Central memory CD8-positive, alpha-beta T cell (primary cell): ENCODE measurements at regions not wholly inside any gene's neighbourhood (a gene's known extent, or its start where the extent isn't known, plus 50 kb on each side); places are given as distances from the start of the nearest gene placed in this dataset.

Experiments used
- ATAC-seq: fragments of 150-1000 bp; cut with Tn5 transposase; replicated peaks from 2 replicates; pipeline ENCODE4 v1.10.0; 2022; ENCODE audit warnings: mild to moderate bottlenecking, moderate FRiP score, moderate number of reproducible peaks; ENCODE audit not compliant: poor library complexity, severe bottlenecking; ENCODE audit errors: extremely low read depth
- DNase-seq, 2 donors: peaks; one replicate each; pipeline ENCODE4 v3.0.0; 2021; ENCODE audit warnings: low spot score in 2 of 2
- H3K27ac Mint-ChIP-seq: one replicate; pipeline ENCODE4 v1.8.0; 2022; ENCODE audit warnings: low read depth, mild to moderate bottlenecking, moderate library complexity, mixed read lengths
- H3K27me3 Mint-ChIP-seq: one replicate; pipeline ENCODE4 v1.8.0; 2022; ENCODE audit warnings: mixed read lengths
- H3K36me3 Mint-ChIP-seq: one replicate; pipeline ENCODE4 v1.8.0; 2022; ENCODE audit warnings: mild to moderate bottlenecking, moderate library complexity, mixed read lengths; ENCODE audit not compliant: insufficient read depth
- H3K4me1 Mint-ChIP-seq: one replicate; pipeline ENCODE4 v1.8.0; 2022; ENCODE audit warnings: mixed read lengths
- H3K4me3 Mint-ChIP-seq: one replicate; pipeline ENCODE4 v1.8.0; 2022; ENCODE audit warnings: mild to moderate bottlenecking, moderate library complexity, mixed read lengths
- H3K9me3 Mint-ChIP-seq: one replicate; pipeline ENCODE4 v1.8.0; 2022; ENCODE audit warnings: mixed read lengths

DNA sequence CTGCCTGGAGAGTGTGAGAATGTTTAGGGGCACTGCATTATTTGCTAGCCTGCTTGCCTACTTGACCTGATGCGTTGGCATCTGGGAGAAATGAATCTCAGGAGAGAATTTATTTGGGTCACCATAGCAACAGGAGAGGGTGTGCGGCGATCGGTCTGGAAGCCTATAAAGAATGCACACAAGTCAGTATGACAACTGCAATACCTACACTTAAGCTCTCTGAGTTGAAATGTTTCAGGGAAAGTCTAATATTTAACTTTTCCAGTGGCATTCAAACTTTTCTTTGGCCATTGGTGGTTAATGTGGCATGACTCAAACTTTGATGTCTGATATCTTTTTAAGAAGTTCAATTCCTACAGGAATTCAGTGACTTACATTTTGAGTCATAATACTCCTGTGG lies 205.1 kb downstream of the NEDD1 start:
- H3K27me3 Mint-ChIP-seq, result peaks cover 14% of the 10 kb centered on the region
- DNase-seq, result no peak
- H3K4me3 Mint-ChIP-seq, result no peak overlapping the region
- no peak overlapping the region for H3K27ac Mint-ChIP-seq
- H3K36me3 Mint-ChIP-seq, result no peaks in the 10 kb centered on the region
- H3K4me1 Mint-ChIP-seq, result no peaks in the 10 kb centered on the region
- no peak for ATAC-seq
- peaks cover 2% of the 10 kb centered on the region for H3K9me3 Mint-ChIP-seq

DNA sequence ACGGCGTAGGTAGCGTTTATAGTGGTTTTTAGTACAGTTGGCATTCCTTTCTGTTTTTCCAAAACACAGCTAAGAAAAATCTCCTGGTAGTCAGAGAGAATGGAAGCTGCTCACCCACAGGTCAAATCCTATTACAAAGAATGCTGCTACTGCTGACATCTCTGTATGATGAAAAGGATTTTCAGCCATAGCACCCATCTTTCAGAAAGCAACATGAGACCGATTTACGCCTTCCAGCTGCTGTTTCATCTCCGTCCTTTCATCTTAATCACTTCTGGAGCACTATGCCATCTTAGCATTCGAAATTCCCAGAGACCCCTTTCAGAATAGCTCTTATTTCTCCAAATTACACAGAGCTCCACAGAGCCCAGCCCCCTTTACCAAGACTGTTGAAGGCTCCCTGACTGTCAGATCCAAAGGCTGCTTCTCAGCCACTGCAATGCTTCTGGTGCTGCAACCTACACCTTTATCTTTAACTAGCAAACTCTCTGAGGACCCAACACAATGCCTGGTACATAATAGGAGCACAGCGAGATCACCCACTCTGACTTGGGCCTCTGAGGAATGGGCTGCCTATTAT lies 211.8 kb downstream of the NEDD1 start:
- no peak for ATAC-seq
- DNase-seq, result no peak
- Mint-ChIP-seq H3K4me3 (no peak overlapping the region), H3K27ac (no peak overlapping the region), H3K4me1 (no peaks in the 10 kb centered on the region), H3K27me3 (no peaks in the 10 kb centered on the region), H3K36me3 (no peaks in the 10 kb centered on the region), H3K9me3 (no peaks in the 10 kb centered on the region)

DNA sequence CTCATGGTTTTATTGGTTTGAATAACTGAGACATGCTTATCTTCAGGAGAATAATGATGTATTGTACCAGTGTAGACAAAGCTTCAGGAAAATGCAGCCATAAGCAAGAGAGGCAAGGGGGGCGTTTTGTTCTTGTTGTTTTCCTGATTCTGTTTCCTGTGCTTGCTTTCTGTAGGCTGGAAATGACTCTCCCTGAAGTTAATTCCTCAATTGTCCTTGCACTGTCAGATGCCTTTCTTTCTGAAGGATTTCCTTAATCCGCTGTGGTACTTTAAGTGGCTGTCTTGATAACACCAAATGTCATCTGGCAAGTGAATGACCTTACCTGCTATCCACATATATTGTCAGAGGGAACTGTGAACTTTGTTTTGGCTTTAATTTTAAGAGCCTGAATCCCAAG lies 220.0 kb downstream of the NEDD1 start:
- no peak for ATAC-seq
- H3K27me3 Mint-ChIP-seq, result no peaks in the 10 kb centered on the region
- H3K27ac Mint-ChIP-seq, result no peak overlapping the region
- no peak for DNase-seq
- H3K4me1 Mint-ChIP-seq, result no peaks in the 10 kb centered on the region
- no peaks in the 10 kb centered on the region for H3K9me3 Mint-ChIP-seq
- H3K4me3 Mint-ChIP-seq, result no peak overlapping the region
- H3K36me3 Mint-ChIP-seq, result no peaks in the 10 kb centered on the region

DNA sequence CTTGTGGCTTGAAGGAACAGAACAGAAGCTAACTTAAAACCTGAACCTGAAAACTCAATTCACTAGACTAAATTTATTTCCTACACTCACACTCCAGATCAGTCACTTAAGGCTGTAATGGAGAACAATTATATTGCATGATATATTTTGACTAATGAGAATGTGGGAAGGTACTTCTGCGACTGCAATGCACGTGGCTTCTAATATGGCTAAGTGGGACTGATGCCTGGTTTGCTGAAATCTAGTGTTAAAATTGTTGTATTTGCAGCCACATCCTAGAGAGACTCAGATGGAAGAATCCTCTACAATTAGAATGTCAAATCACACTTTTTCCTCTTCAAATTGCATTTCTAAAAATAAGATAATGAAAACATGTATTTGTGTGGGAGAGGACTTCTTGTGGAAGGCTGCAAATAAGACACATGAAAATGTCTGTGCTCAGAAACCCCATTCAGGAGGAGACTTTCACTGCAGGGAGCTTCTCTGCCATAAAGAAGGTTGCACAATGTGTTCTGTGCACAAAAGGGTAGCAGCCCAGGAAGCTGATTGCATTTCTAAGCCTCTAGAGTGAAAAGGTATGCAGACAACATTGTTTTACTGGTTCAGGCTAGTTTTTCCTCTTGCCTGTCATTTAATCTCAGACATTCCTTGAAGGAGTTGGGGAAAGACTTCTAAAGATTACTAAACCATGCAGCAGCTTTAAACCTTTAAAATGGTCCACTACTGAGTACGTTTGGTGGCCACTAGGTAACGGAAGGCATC lies 224.3 kb downstream of the NEDD1 start:
- H3K27ac Mint-ChIP-seq, result no peak overlapping the region
- no peaks in the 10 kb centered on the region for H3K9me3 Mint-ChIP-seq
- H3K36me3 Mint-ChIP-seq, result no peaks in the 10 kb centered on the region
- ATAC-seq, result no peak
- H3K4me1 Mint-ChIP-seq, result no peaks in the 10 kb centered on the region
- no peaks in the 10 kb centered on the region for H3K27me3 Mint-ChIP-seq
- no peak overlapping the region for H3K4me3 Mint-ChIP-seq
- no peak for DNase-seq

DNA sequence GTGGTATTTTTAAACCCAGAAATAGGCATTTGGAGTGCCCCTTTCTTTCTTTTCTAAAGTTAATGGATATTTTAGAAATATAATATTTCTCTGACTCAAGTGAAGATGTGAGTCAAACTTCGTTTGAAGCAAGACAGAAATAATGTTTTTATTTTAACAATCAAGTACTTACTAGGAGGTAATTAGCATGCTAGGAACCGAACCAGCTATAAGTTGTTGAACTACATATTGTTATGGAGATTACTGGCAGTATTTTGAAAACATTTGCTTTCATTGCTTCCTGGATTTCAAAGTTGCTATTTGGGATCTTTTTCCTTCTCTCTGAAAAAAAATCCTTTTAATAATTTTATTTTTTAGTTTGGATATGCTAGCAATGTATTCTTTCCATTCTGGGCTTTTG lies 225.2 kb downstream of the NEDD1 start:
- DNase-seq, result no peak
- Mint-ChIP-seq H3K9me3 (no peaks in the 10 kb centered on the region), H3K36me3 (no peaks in the 10 kb centered on the region), H3K27ac (no peak overlapping the region), H3K27me3 (no peaks in the 10 kb centered on the region), H3K4me3 (no peak overlapping the region), H3K4me1 (no peaks in the 10 kb centered on the region)
- ATAC-seq, result no peak

DNA sequence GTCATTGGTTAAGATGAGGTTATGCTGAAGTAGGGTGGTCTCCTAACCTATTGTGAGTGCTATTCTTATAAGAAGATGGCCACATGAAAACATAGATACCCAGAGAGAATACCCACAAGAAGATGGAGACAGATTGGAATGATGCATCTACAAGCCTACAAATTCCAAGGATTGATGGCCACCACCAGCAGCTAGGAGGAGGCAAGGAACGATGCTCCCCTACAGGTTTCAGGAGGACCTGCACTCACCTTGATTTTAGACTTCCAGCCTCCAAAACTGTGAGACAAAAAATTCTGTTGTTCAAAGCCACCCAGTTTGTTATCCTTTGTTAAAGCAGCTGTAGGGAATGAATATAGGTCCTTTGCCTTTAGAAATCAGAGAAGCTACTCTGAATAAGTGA lies 227.4 kb downstream of the NEDD1 start:
- Mint-ChIP-seq H3K9me3 (no peaks in the 10 kb centered on the region), H3K4me1 (no peaks in the 10 kb centered on the region), H3K36me3 (no peaks in the 10 kb centered on the region), H3K27ac (no peak overlapping the region), H3K4me3 (no peak overlapping the region), H3K27me3 (peaks cover under 1% of the 10 kb centered on the region)
- DNase-seq (no peak), ATAC-seq (no peak)

DNA sequence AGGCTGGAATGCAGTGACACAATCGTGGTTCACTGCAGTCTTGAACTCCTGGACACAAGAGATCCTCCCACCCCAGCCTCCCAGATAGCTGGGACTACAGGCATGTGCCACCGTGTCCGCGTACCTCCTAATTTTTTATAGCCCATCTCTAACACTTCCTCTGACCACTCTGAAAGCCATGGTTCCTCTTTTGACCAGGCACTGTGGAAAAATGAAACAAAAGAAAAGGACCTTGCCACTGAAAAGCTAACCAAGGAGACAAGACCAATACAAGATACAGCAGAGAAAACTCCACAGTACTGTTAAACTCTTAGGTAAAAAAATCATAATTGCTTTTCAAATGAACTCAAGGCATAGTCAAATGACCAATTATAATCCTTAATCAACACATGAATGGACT lies 233.3 kb downstream of the NEDD1 start:
- no peak overlapping the region for H3K4me3 Mint-ChIP-seq

DNA sequence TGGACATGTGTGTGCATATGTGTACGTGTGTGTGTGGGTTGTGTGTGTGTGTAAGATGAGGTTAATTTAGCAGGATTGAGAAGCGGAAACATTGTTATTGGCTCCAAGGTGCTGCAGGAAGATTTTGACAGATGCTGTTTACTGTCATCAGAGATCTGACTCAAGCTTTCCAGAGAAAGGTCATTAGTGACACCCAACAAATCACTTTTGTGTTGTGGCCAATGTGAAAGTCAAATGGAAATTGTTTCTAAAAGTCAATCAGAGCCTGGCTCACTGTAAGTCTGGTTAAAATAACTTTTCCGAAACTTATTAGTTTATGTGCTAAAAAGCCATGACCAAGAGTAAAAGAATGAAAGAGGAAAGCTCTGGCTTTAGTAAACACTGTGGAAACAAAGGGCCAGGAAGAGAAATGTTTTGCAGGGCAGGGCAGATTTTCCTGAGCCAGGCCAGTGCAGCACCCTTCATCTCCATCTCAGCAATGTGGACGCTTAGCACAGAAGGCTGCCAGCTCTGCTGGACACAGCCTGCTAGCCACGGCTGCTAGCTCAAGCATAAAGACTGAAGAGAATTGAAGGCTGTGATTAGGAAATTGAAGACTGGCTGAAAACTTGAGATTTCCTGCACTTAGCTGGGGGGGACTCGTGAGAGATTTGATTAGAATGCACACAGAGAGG lies 235.8 kb downstream of the NEDD1 start:
- no peak for ATAC-seq
- Mint-ChIP-seq H3K4me1 (peaks cover 5% of the 10 kb centered on the region), H3K27me3 (peaks cover 46% of the 10 kb centered on the region), H3K27ac (no peak overlapping the region), H3K4me3 (no peak overlapping the region), H3K36me3 (no peaks in the 10 kb centered on the region), H3K9me3 (no peaks in the 10 kb centered on the region)
- DNase-seq, result no peak

More for the DNA sequence above, 233.3 kb downstream of the NEDD1 start:
- Mint-ChIP-seq H3K36me3 (no peaks in the 10 kb centered on the region), H3K4me1 (peaks cover 5% of the 10 kb centered on the region), H3K27ac (no peak overlapping the region), H3K9me3 (no peaks in the 10 kb centered on the region), H3K27me3 (peaks cover 43% of the 10 kb centered on the region)
- DNase-seq (no peak), ATAC-seq (no peak)

DNA sequence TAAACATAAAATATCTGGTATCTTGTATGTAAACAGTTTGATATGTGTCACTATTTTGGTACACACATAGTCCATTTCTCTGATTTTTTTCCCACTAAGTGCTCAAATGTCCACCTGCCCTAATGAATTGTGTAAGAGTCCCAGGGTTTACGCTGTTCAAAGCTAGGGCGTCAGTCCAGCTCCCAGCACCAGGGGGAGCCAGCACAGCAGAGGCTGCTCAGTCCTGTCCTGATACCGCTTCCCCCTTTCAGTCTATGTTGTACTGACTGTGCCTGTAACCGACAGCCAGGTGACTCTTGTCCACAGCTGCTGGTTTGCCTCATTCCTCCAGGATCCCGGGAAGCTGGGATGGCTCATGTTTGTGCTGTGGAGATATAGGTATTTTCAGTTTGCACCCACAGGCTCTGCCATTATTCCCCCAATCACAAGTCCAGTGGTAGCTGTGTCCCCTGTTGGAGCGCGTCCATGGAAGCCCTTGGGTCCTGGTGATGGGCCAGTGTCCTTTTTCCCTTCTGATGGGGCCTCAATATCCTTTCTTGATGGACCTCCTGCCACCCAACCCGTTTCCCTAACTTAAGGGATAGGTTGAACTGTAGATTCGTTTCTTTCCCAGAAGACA lies 242.0 kb downstream of the NEDD1 start:
- Mint-ChIP-seq H3K27me3 (peaks cover 41% of the 10 kb centered on the region), H3K4me1 (no peaks in the 10 kb centered on the region)

DNA sequence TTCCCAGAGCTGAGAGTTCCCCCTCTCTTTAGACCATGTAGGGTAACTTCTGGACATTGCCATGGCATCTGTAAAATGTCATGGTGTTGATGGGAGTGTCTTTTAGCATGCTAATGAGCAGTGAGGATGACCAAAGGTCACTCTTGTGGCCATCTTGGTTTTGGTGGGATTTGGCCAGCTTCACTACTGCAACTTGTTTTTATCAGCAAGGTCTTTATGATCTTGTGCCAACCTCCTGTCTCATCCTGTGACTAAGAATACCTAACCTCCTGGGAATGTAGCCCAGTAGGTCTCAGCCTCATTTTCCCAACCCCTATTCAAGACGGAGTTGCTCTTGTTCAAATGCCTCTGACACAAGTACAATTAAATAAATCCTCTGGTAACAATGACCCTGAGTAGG lies 244.4 kb downstream of the NEDD1 start:
- ATAC-seq (no peak), DNase-seq (no peak)
- peaks cover 35% of the 10 kb centered on the region for H3K27me3 Mint-ChIP-seq
- no peaks in the 10 kb centered on the region for H3K9me3 Mint-ChIP-seq
- H3K4me1 Mint-ChIP-seq, result no peaks in the 10 kb centered on the region
- no peak overlapping the region for H3K27ac Mint-ChIP-seq
- H3K4me3 Mint-ChIP-seq, result no peak overlapping the region
- no peaks in the 10 kb centered on the region for H3K36me3 Mint-ChIP-seq

More for the DNA sequence above, 242.0 kb downstream of the NEDD1 start:
- DNase-seq (peak in 1 of 2 donors; percentile 9), ATAC-seq (peak; percentile 70)
- Mint-ChIP-seq H3K9me3 (no peaks in the 10 kb centered on the region), H3K36me3 (no peaks in the 10 kb centered on the region), H3K4me3 (no peak overlapping the region), H3K27ac (no peak overlapping the region)

DNA sequence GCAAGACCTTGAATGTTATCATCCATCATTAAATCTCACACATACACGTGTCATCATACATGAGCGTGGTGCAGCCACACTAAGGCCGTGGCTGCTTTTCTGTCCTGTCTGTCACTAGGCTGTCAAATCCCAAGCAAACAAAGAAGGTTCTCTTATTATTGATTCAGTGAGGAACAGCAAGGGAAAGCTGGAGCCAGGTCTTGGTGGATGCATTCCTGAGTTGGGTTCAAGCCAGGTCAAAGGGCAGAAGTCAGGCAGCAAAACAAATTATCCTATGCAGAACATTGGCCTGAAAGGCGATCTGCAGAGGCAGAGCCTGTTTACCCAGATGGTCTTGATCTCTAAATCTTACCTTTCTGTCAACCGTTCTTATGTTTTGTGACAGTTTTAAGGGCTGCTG lies 252.3 kb downstream of the NEDD1 start:
- H3K9me3 Mint-ChIP-seq, result no peaks in the 10 kb centered on the region

DNA sequence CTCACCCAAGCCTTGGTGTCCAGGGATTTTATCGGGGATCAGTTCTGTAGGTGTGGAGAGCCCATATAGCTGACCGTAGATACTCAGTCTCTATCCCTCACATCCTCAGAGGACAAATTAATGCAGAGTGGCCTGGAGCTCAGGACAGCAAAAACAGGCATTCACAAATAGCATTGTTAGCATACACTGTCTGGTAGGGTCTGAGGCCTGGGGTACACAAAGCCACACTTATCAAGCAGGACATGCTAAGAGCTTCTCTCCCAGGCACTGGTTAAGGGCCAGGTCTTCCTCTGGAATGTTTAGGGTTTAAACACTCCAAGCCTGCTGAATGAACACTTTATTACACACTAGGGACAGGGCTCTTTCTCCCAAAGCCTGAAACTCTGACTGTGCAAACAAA lies 253.2 kb downstream of the NEDD1 start:
- no peaks in the 10 kb centered on the region for H3K4me1 Mint-ChIP-seq
- no peaks in the 10 kb centered on the region for H3K9me3 Mint-ChIP-seq
- H3K4me3 Mint-ChIP-seq, result no peak overlapping the region
- no peak overlapping the region for H3K27ac Mint-ChIP-seq
- DNase-seq (no peak), ATAC-seq (no peak)
- H3K27me3 Mint-ChIP-seq, result peaks cover 11% of the 10 kb centered on the region
- no peaks in the 10 kb centered on the region for H3K36me3 Mint-ChIP-seq

More for the DNA sequence above, 252.3 kb downstream of the NEDD1 start:
- ATAC-seq (no peak), DNase-seq (no peak)
- Mint-ChIP-seq H3K4me3 (no peak overlapping the region), H3K4me1 (no peaks in the 10 kb centered on the region), H3K27ac (no peak overlapping the region), H3K36me3 (no peaks in the 10 kb centered on the region), H3K27me3 (peaks cover 17% of the 10 kb centered on the region)

DNA sequence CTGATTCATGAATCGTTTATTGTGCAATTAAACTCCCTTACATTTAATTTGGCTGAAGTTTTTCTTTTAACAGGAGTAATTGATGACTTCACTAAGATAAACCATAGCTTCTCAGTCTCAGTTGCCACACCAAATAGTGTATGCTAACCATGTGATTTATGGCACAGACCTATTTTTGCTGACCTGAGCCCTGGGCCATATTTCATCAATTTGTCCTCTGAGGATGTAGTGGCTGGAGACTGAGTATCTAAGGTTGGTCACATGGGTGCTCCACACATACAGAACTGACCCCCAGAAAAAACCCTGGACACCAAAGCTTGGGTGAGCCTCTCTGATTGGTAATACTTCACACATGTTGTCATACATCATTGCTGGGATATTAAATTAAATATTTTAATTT lies 255.1 kb downstream of the NEDD1 start:
- ATAC-seq (no peak), DNase-seq (no peak)
- Mint-ChIP-seq H3K27me3 (peaks cover 11% of the 10 kb centered on the region), H3K9me3 (no peaks in the 10 kb centered on the region), H3K36me3 (no peaks in the 10 kb centered on the region), H3K4me1 (no peaks in the 10 kb centered on the region), H3K27ac (no peak overlapping the region), H3K4me3 (no peak overlapping the region)
